NCI-H446 treated with DMSO at 0.1 percent for 48 hours (cell line): ENCODE measurements at regions not wholly inside any gene's neighbourhood (a gene's known extent, or its start where the extent isn't known, plus 50 kb on each side); places are given as distances from the start of the nearest gene placed in this dataset.
"Not testable (repeated sequence)": the region's sequence is repeated elsewhere in the genome, so short reads cannot be mapped to it uniquely, and the experiment has no call there.

ENCODE experiments used
- DNase-seq: peaks from one replicate; lab custom pipeline; 2025; lab: John Stamatoyannopoulos, UW

DNA sequence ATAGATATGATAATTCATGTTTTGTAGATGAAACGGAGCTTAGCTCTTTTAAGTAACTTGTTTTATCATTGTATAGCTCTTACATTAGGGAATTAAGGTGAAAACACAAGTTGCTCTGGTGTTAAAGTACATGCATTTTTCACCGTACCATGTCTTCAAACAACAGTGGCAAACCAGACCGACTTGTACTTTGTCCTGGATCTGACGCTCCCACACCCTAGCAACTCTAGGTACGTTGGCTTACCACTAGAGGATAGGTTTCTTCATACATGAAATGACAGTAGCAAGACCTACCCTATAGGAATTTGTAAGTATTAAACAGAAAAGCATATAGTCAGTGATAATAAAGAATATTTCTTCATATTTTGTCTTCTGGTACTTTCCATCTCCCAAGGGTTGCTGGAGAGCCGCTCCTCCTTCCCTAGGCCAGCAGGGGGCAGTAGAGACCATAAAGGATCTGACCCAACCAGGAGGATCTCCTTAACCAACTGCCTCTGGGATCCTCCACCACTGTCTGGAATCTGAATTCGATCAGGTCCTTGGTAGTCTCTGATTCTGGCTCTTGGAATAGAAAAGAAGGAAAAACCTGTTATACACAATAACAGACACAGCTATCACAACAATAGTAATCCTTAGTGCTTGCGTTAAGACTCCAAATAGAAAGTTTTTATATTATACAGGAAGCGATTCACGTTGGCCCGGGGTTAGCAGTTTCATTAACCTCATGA, 136.7 kb downstream of the CAVIN4 start:
- peak; percentile 1 for DNase-seq

DNA sequence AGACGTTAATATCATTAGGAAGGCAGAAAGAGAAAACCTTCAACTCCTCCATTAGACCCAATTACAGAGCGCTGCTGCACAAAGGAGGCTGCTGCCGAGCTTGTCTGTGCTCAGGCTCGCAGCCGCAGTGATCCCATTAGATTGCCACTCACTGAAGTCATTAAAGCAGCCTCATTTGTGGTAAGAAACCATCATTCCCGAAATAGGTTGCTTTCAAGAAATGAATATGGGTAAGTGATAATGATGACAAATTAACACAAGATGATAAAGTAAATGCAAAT, 137.2 kb downstream of the CAVIN4 start:
- DNase-seq = no peak

DNA sequence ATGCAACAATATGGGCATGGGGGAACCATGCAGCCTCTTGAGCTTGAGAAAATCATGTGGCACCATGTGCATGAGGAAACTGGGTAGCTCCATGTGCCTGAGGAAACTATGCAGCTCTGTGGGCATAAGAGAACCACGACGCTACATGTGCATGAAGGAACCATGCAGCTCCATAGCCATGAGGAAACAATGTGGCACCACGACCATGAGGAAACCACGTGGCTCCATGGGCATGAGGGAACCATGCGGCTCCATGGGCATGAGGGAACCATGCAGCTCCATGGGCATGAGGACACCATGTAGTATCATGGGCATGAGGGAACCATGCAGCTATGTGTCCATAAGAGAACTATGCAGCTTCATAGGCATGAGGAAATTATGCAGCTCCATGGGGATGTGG, 140.8 kb downstream of the CAVIN4 start:
- no peak for DNase-seq

DNA sequence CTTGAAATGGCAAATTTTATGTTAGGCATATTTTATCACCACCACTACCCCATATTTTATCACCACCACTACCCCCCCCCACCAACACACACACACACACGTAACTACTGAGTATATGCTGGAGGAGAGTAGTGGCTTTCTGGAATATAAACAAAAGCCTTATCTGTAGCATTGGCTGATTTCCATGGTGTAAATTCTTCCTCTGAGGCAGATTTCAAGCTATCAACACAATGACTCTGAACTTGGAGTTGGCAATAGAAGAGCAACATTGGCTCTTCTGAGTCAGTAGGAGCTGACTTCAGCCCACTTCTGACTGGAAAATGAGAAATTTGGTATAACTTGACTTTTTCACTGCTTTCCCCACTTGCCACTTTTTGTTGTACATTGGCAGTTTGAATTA, 143.0 kb downstream of the CAVIN4 start:
- DNase-seq = no peak

DNA sequence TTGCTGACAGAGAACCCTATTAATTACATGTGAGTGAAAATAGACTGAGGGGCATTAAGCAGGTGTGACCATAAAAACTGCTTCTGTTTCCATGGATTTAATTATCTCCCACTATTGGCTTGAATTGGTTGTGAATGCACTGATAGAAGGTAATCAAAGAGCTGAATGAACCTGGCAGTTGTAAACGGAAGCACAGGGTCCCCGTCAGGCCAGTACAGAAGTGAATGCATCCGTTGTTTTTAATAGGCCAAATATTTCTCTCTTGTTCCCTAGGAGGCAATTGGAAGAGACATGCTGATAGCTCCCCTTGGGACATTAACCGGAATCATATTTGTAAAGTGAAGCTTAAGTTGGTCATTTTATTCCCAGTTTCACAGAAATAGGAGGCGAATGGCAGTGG, 147.0 kb downstream of the CAVIN4 start:
- DNase-seq = no peak

DNA sequence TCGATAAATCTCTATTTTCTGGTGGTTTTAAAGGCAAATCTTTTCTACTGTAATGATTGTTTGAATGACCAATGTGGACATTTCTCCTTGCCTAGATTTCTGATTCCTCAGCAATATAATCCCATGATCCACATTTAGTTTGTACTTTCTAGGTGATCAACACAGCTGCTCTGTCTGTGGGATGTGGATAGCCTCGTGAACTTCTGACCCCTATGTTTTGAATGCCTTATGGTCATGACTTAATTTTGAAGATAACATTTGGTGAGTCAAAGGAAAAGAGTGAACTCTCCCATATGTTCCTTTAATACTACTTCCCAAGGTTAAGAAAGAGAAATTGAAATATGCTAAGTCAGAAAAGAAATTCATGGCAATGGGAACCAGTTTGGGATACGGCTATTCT, 147.5 kb downstream of the CAVIN4 start:
- no peak for DNase-seq

DNA sequence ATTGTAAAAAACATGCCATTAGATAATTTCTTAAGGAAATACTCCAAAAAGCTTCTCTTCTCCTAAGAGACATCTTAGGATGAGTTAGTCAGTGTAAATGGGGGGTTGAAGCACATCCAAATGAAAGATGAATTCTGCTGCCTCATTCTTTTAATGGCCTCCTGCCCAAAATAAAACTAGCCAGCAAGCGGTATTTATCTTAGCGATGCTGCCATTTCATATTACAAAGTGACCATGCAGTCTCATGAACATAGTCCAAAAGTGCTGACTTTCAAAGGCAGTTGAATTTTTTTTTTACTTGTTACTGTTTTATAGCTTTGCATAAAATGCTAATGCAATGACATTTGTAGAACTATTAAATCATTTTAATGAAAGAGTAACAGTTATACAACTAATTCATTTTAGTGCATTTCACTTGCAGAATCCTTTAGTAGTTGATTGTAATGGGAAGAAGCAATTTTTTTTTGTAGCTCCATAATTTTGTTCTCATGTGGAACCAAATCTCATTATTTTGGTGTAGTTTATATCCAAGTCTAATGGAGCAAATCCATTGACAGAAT, 151.5 kb downstream of the CAVIN4 start:
- peak; percentile 7 for DNase-seq

DNA sequence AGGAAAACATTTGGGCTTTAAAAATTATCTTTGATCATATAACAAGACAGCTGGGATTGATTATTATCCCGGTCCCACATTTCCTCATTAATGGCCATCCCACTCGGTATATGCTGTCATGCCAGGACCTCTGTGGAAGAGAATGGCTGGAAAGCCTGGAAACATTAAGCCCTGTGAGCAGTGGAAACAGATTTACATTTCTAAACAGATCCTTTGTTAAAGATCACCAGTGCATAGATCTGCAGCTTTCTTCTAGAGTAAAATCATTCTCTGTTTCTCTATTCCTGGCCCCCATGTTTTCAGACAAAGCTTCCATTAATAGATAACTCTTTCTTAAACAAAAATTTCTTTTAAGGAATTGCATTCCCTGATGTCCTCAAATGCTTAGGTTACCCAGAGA, 152.2 kb downstream of the CAVIN4 start:
- DNase-seq = no peak

DNA sequence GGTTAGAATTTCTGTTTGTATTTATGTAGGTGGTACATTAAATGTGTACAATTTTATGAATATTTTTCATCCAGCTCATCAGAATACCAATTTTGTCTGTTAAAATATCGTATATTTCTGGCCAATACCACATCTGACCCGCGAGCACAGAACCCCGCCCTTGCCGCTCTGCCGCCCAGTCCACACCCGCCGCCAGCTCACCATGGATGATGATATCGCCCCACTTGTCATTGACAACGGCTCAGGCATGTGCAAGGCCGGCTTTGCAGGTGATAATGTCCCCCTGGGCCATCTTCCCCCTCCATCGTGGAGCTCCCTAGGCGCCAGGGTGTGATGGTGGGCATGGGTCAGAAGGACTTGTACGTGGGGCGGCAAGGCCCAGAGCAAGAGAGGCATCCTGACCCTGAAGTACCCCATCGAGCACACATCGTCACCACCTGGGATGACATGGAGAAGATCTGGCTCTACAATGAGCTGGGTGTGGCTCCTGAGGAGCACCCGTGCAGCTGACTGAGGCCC, 153.2 kb downstream of the CAVIN4 start:
- no peak for DNase-seq

DNA sequence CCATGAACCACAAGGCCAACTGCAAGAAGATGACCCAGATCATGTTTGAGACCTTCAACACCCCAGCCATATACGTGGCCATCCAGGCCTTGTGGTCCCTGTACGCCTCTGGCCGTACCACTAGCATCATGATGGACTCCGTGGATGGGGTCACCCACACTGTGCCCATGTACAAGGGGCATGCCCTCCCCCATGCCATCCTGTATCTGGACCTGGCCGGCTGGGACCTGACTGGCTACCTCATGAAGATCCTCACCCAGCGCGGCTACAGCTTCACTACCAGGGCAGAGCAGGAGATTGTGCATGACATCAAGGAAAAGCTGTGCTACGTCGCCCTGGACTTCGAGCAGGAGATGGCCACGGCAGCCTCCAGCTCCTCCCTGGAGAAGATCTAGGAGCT, 153.7 kb downstream of the CAVIN4 start:
- no peak for DNase-seq

DNA sequence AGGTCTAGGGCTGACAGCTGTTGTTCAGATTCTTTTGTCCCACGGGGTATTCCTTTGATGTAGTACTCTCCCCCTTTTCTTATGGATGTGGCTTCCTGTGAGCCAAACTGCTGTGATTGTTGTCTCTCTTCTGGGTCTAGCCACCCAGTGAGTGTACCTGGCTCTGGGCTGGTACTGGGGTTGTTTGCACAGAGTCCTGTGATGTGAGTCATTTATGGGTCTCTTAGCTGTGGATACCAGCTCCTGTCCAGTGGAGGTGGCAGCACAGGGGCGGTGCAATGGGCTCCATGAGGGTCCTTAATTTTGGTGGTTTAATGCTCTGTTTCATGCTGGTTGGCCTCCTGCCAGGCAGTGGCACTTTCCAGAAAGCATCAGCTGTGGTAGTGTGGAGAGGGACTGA, 161.3 kb downstream of the CAVIN4 start:
- DNase-seq = no peak

DNA sequence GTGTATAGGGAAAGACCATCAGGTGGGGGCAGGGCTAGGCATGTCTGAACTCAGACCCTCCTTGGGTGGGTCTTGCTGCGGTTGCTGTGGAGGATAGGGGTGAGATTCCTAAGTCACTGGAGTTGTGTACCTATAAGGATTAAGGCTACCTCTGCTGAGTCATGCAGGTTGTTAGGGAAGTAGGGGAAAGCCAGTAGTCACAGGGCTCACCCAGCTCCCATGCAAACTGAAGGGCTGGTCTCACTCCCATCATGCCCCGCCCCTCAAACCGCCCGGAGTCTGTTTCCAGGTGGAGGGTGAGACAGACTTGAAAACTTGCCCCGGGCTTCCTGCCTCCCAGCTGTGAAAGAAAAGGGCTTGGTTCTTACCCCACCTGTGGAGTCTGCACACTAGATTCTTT, 161.8 kb downstream of the CAVIN4 start:
- no peak for DNase-seq

DNA sequence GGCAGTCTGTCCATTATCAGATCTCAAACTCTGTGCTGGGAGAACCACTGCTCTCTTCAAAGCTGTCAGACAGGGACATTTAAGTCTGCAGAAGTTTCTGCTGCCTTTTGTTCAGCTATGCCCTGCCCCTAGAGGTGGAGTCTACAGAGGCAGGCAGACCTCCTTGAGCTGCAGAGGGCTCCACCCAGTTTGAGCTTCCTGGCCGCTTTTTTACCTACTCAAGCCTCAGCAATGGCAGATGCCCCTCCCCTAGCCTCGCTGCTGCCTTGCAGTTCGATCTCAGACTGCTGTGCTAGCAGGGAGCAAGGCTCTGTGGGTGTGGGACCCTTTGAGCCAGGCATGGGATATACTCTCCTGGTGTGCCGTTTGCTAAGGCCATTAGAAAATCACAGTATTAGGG, 171.1 kb downstream of the CAVIN4 start:
- not testable (repeated sequence) for DNase-seq

DNA sequence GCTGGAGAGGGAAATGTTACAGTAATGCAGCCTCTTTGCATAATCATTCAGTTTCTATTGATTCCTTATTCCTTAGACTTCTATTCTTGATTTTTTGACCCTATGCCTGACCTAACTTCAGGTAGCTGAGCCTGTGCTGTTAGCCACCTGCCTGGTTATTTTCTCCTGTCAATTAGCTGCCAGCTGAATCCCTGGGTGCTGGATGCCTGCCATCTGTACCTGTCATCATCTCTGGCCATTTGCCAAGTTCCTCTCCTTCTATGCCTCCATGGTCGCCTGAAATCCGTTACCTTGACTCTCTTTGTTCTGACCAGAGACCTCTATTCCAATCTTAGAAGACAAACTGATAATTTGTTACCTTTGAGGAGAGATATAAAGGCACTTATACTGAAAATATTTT, 178.3 kb downstream of the CAVIN4 start:
- DNase-seq = no peak

DNA sequence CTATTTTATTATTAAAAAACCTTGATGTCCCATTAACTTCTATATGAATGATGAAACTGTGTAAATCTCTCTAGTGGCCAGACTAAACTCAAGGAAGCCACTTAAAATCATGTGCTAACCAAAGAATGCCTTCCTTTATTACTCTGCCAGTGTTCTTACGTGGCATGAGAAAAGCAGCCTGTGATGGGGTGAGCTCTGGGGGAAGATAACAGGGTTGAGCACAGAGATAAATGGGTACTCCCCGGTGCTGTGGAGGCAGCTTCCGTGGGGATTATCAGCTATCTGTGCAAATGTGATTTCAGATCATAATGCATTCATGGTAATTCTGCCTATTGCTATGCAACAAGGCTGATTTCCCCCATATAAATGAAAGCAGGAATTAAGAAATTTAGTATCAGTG, 181.3 kb downstream of the CAVIN4 start:
- no peak for DNase-seq

DNA sequence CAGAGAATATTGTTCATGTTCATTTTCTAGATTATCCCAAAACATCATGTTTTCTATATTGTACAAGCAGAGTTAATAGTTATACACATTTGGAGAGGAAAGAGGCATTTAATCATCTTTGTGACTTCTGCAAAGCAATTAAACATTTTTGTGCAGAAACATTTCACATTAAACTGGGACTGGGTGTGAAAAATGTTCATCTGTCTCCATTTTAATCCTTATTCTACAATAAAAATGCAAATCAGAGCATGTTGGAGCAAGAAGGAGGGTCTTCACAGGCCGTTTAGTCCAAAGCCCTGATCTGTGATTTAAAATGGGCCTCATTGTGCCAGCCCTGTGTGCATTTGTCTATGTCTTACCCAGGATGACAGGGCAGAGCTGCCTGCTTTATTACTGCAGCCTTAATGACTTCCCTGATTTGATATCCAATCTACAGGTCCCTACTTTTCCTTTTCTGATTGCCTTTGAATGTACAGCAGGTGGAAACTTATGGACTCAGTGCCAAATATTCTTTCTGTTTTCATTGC, 183.5 kb downstream of the CAVIN4 start:
- no peak for DNase-seq

DNA sequence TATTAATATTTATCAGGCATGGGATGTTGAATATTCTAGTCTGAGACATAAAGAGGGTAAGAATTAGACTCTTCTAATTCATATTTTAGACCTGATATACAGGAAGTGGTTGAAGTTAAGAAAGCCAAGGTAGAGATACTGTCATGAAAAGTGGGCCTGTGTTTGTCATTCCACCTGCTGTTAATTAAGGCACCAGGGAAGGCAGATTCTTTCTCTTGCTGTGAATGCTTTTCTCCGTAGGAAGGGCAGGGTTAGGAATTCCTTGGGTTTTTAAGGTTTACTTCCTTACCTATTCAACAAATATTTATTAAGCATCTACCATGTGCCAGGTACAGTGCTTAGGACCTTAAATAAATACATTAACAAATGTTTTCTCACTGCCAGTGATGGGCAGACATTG, 196.4 kb downstream of the CAVIN4 start:
- DNase-seq = no peak

DNA sequence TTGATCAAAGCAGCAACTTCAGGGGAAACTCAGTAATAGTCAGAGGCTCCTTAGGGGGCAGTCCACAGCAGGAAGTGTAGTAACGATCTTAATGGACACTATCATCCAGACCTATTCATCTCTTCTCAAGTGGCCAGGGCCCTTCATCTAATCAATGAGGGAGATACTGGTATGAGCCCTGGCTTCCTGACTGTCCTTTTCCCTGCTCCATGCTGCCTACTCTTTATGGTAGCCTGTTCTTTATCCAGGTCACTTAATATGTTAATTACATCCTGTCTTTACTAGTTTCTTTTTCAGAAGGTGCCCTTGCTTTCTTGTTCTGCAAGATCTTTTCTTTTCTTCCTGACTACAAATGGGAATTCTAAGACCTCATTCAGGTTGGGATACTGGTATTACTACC, 197.1 kb downstream of the CAVIN4 start:
- DNase-seq = no peak

DNA sequence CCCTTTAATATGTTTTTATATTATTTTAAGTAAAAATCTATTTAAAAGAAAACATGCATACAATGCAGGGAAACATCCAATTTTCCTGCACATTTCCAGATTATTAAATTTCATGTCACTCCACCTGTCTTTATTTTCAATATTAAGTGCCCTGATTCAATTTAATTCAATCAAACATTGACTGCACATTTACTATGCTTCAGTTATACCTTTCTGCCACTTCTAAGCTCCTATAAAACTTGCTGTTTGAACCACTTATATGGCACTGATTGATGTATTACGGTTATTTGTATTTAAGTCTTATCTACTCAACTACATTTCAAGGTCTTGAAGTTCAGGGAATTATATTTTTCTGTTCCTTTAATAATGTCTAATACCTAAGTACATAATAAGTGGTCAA, 198.0 kb downstream of the CAVIN4 start:
- no peak for DNase-seq

DNA sequence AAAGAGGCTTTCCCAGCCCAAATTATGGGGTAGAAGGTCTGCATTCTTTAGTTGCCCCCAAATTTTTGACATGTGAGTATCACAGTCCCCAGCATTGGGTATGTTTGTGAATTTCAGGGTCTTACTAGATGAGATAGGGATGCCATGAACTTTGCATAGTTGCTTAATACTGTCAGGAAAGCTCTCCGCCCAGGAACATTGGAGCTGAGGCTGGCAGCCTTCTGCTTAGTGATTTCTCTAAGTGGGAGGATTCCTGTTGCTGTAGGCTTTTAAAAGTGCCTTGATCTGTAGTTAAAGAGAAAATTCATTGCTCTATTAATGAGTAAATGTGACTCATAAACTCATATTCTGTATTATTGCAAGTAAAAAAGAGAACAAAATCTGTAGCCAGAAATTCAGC, 206.9 kb downstream of the CAVIN4 start:
- no peak for DNase-seq

DNA sequence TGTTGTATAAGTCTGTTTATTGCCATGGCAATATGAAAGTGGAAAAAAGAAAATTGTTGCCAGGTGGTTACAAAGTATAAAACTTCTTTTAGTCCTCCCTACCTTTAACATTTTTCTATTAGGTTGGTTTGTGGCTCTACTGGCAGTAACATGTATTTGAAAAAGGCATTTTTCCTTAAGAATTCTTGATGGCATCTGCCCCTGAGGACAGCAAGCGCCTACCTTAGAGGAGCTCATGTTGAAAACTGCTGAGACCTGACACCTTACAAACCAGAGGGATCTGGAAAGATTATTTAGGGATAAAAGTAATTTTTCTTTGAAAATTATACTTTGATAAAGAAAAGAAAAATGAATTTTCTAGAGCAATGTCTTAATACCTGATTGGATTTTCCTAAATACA, 208.1 kb downstream of the CAVIN4 start:
- DNase-seq = no peak

DNA sequence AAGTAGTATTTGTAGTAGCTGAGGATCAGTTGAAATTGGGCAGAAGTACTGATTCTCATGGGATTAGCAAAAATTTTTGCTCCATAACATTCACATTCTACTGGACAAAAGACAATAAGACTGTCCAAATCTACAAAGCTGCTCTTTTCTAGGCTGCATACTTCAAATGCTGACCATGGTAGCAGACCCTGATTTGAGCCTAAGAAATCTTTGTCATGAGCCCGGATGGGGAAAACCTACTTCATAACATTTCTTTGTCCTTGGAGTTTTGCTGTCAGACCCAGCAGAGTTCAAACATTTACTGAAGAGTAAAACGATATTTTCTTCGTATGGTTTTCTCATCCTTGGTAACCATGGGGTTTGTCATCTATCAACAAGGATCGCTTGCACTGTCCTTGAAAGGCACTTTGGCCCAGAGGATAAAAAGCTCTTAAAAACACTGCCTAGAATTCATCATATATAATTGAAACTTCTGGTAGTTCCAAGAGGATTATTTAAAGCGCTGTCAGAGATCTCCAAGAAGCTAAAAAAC, 216.9 kb downstream of the CAVIN4 start:
- DNase-seq = no peak

DNA sequence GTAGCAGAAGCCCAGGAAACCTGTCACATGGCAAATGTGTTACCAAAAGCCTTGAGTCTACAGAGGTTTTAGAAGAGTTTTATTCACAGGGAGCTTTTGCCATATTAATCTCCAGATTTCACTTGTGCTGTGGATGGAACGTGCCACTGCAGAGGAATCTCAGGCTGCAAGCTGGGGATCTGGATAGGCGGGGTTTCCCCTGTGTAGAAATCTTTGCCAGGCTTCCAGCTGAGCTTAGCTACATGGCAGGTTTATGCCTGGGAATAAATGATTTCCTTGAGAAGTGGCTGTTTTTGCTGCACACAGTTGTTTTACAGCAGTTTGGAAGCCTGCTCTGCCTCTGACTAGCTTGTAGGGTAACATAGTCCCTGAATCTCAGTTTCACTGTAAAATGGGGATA, 224.6 kb upstream of the PLPPR1 start:
- no peak for DNase-seq

DNA sequence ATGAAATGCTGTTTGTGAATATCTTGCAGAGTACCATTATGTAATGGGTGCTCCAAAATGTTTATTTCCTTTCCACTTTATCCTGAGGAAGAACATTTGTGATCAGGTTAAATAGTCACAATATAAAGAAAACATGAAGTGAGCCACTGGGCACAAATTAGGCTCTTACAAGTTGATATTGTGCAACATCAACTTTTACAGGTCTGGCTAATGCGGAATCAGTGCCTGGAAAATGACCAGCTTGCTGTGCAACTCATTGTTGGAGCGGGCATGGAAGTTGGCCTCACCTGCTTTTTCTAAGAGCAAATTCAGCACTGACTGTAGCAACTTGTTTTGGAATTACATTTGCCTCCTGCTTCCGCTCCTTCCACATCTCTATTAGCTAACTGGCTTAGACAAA, 216.9 kb upstream of the PLPPR1 start:
- no peak for DNase-seq
